HCT116 (cell line): ENCODE measurements at regions not wholly inside any gene's neighbourhood (a gene's known extent, or its start where the extent isn't known, plus 50 kb on each side); places are given as distances from the start of the nearest gene placed in this dataset.

Source experiments
- ATAC-seq: fragments of 200-7000 bp; cut with Tn5 transposase; 2 replicates; pipeline ENCODE4 v1.9.1; 2020; ENCODE audit warnings: mild to moderate bottlenecking, moderate library complexity
- BruUV-seq: library from RNA; stranded (reverse); fragments of 400-500 nt; replicated peaks from 2 replicates; lab custom pipeline; 2021; lab: Mats Ljungman, UMichigan
- CTCF ChIA-PET: fragments of 300-600 bp; sonication (Branson Sonifier 250); formaldehyde crosslinking; loops from one replicate; lab custom pipeline; 2021; ENCODE audit warnings: antibody characterized with exemption; lab: Charles Lee
- POLR2A ChIA-PET: fragments of 300-600, 350-600 bp; sonication (Branson Sonifier 250); formaldehyde crosslinking; loops from one replicate; lab custom pipeline; 2021; ENCODE audit warnings: antibody characterized with exemption; lab: Charles Lee
- RAD21 ChIA-PET, 2 experiments: fragments of 300-600 bp; sonication (Branson Sonifier 250); formaldehyde crosslinking; loops; one replicate each; lab custom pipeline; 2023; ENCODE audit warnings: low total read pairs in 2 of 2; ENCODE audit not compliant: uncharacterized antibody in 2 of 2, unreplicated experiment in 2 of 2, low non-redundant PET in 1 of 2; lab: Charles Lee
- DNase-seq: peaks from one replicate; pipeline ENCODE4 v3.0.0-alpha.2; 2010; ENCODE audit warnings: low read depth, low spot score
- H2AFZ ChIP-seq: fragments of 200-600 bp; shearing (Covaris generic), sonication (generic); 2 replicates; pipeline ENCODE4 v1.6.1; 2017; ENCODE audit warnings: low read depth, mixed run types, mixed read lengths, antibody characterized with exemption, low read length; ENCODE audit not compliant: poor library complexity, severe bottlenecking
- H3K27ac ChIP-seq: 2 replicates; pipeline ENCODE4 v1.5.1; 2012; ENCODE audit warnings: low read depth, low read length
- H3K27me3 ChIP-seq: fragments of 200-600 bp; sonication (generic); 2 replicates; pipeline ENCODE4 v1.6.1; 2016; ENCODE audit warnings: mixed run types, low read length, mixed read lengths; ENCODE audit not compliant: insufficient read depth
- H3K36me3 ChIP-seq, 2 experiments: fragments of 200-500 bp in 1 of 2; fragments of 200-600 bp in 1 of 2; sonication (Bioruptor generic) in 1 of 2; sonication (generic) in 1 of 2; 2 replicates each; pipeline versions ENCODE4 v1.5.1 to v1.6.1; 2014 to 2016; ENCODE audit warnings: low read length in 2 of 2, inconsistent platforms in 1 of 2, mixed read lengths in 1 of 2, mixed run types in 1 of 2; ENCODE audit not compliant: insufficient read depth in 2 of 2, control insufficient read depth in 1 of 2
- H3K4me1 ChIP-seq, 2 experiments: fragments of 200-600 bp in 1 of 2; sonication (generic) in 1 of 2; 2 replicates each; pipeline versions ENCODE4 v1.5.1 to v1.6.1; 2012 to 2017; ENCODE audit warnings: low read length in 2 of 2, inconsistent platforms in 1 of 2, mild to moderate bottlenecking in 1 of 2, mixed read lengths in 1 of 2, mixed run types in 1 of 2, moderate library complexity in 1 of 2; ENCODE audit not compliant: insufficient read depth in 2 of 2, control insufficient read depth in 1 of 2
- H3K4me2 ChIP-seq: fragments of 200-600 bp; sonication (generic); 2 replicates; pipeline ENCODE4 v1.6.1; 2017; ENCODE audit warnings: mixed run types, low read length, mixed read lengths
- H3K4me3 ChIP-seq, 2 experiments: fragments of 200-600 bp in 1 of 2; sonication (generic) in 1 of 2; replicated peaks in 1 of 2; 2 replicates each; pipeline ENCODE4 v1.5.1; 2011 to 2016; ENCODE audit warnings: low read length in 2 of 2, control low read depth in 1 of 2, low read depth in 1 of 2, mild to moderate bottlenecking in 1 of 2, mixed read lengths in 1 of 2, mixed run types in 1 of 2
- H3K79me2 ChIP-seq: fragments of 200-600 bp; sonication (generic); 2 replicates; pipeline ENCODE4 v1.6.1; 2017; ENCODE audit warnings: mild to moderate bottlenecking, mixed run types, low read length, moderate library complexity, mixed read lengths; ENCODE audit not compliant: insufficient read depth
- H3K9ac ChIP-seq: fragments of 200-600 bp; sonication (generic); 2 replicates; pipeline ENCODE4 v1.6.1; 2016; ENCODE audit warnings: low read length, mixed read lengths
- H3K9me2 ChIP-seq: fragments of 200-600 bp; sonication (generic), shearing (Covaris generic); 2 replicates; pipeline ENCODE4 v1.6.1; 2017; ENCODE audit warnings: mixed run types, mild to moderate bottlenecking, moderate library complexity; ENCODE audit not compliant: insufficient read depth
- H3K9me3 ChIP-seq, 2 experiments: fragments of 200-500 bp in 1 of 2; fragments of 200-600 bp in 1 of 2; sonication (Bioruptor generic) in 1 of 2; sonication (generic) in 1 of 2; 2 replicates each; pipeline ENCODE4 v1.6.1; 2014 to 2017; ENCODE audit warnings: low read length in 2 of 2, mixed read lengths in 2 of 2, inconsistent platforms in 1 of 2, low read depth in 1 of 2, mild to moderate bottlenecking in 1 of 2, mixed run types in 1 of 2, moderate library complexity in 1 of 2; ENCODE audit not compliant: control insufficient read depth in 1 of 2, insufficient read depth in 1 of 2
- H4K20me1 ChIP-seq: fragments of 200-600 bp; sonication (generic), shearing (Covaris generic); 2 replicates; pipeline ENCODE4 v1.6.1; 2017; ENCODE audit warnings: mixed run types, mild to moderate bottlenecking, moderate library complexity; ENCODE audit not compliant: insufficient read depth
- CBX3 ChIP-seq: IDR thresholded peaks from 2 replicates; pipeline ENCODE4 v1.6.1; 2012; ENCODE audit warnings: low read depth
- EZH2 ChIP-seq: fragments of 200-600 bp; sonication (generic); IDR thresholded peaks from 2 replicates; pipeline ENCODE4 v1.6.1; 2017; ENCODE audit warnings: antibody characterized with exemption, mixed run types
- EZH2phosphoT487 ChIP-seq: fragments of 200-600 bp; IDR thresholded peaks from 2 replicates; pipeline ENCODE4 v1.6.1; 2018; ENCODE audit warnings: antibody characterized with exemption, borderline replicate concordance
- FOSL1 ChIP-seq: IDR thresholded peaks from 2 replicates; pipeline ENCODE4 v1.6.1; 2012; ENCODE audit warnings: low read depth
- POLR2AphosphoS5 ChIP-seq: IDR thresholded peaks from 2 replicates; pipeline ENCODE4 v1.6.1; 2011; ENCODE audit warnings: mild to moderate bottlenecking, low read depth, low read length, moderate library complexity
- SIN3A ChIP-seq: IDR thresholded peaks from 2 replicates; pipeline ENCODE4 v1.6.1; 2012; ENCODE audit warnings: low read depth
- ZBTB33 ChIP-seq: IDR thresholded peaks from 2 replicates; pipeline ENCODE4 v1.6.1; 2011; ENCODE audit warnings: mild to moderate bottlenecking, low read length, moderate library complexity; ENCODE audit not compliant: insufficient replicate concordance; ENCODE audit errors: extremely low read depth
- ZFX ChIP-seq: fragments of 450-650 bp; IDR thresholded peaks from 2 replicates; pipeline ENCODE4 v1.6.1; 2017
- intact Hi-C: fragments of 100-400 bp; cut with micrococcal nuclease; formaldehyde crosslinking; loops from 2 replicates; pipeline ENCODE4 v1.10.0; 2022
- TF ChIP-seq, protein P1 (sequence below), 3 experiments: fragments of 200-600 bp in 1 of 3; sonication (generic) in 1 of 3; IDR thresholded peaks in 2 of 3; conservative IDR thresholded peaks in 1 of 3; 2 replicates each; pipeline ENCODE4 v1.5.1; 2012 to 2017; ENCODE audit warnings: low read depth in 2 of 3, low read length in 2 of 3, antibody characterized with exemption in 1 of 3, borderline replicate concordance in 1 of 3, control low read depth in 1 of 3, mild to moderate bottlenecking in 1 of 3, mixed read lengths in 1 of 3, mixed run types in 1 of 3, moderate library complexity in 1 of 3; ENCODE audit not compliant: insufficient read depth in 1 of 3

- POLR2A ChIA-PET: no interaction called here
- intact Hi-C loops: no loop called here
- H3K27me3 ChIP-seq: no peaks in the 10 kb centered on the region
- no peaks in the 10 kb centered on the region for H4K20me1 ChIP-seq
- TF ChIP-seq SIN3A (no peak), CBX3 (no peak), EZH2phosphoT487 (no peak), FOSL1 (no peak), POLR2AphosphoS5 (no peak), ZFX (no peak), EZH2 (no peak), ZBTB33 (no peak)
- TF ChIP-seq, protein P1, sequence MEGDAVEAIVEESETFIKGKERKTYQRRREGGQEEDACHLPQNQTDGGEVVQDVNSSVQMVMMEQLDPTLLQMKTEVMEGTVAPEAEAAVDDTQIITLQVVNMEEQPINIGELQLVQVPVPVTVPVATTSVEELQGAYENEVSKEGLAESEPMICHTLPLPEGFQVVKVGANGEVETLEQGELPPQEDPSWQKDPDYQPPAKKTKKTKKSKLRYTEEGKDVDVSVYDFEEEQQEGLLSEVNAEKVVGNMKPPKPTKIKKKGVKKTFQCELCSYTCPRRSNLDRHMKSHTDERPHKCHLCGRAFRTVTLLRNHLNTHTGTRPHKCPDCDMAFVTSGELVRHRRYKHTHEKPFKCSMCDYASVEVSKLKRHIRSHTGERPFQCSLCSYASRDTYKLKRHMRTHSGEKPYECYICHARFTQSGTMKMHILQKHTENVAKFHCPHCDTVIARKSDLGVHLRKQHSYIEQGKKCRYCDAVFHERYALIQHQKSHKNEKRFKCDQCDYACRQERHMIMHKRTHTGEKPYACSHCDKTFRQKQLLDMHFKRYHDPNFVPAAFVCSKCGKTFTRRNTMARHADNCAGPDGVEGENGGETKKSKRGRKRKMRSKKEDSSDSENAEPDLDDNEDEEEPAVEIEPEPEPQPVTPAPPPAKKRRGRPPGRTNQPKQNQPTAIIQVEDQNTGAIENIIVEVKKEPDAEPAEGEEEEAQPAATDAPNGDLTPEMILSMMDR (IDR thresholded peaks at IDR 0.05 in 2 of 3, conservative IDR thresholded peaks at IDR 0.05 in 1 of 3; ENCODE audit: borderline replicate concordance in 1 of 3, insufficient read depth in 1 of 3, low read depth in 2 of 3, low read length in 2 of 3): no peak
- H3K9me3 ChIP-seq: no peaks in the 10 kb centered on the region
- RAD21 ChIA-PET: no interaction called here
- no peak overlapping the region for H3K9ac ChIP-seq
- no peak overlapping the region for H3K4me3 ChIP-seq
- DNase-seq (no peak), ATAC-seq (no peak)
- no TSS peak for BruUV-seq
- no peak overlapping the region for H3K4me2 ChIP-seq
- no peaks in the 10 kb centered on the region for H3K4me1 ChIP-seq
- H3K27ac ChIP-seq: no peak overlapping the region
- H2AFZ ChIP-seq: no peak overlapping the region
- H3K79me2 ChIP-seq: no peaks in the 10 kb centered on the region
- no peaks in the 10 kb centered on the region for H3K36me3 ChIP-seq
- CTCF ChIA-PET: no interaction called here
- no peaks in the 10 kb centered on the region for H3K9me2 ChIP-seq
These were observed 184.2 kb upstream of the FANCL start for GRCh38 chr2:58425368-58425767.
